CD4-positive, alpha-beta T cell treated with Interleukin-17A for 4 hours (primary cell): ENCODE measurements at regions not wholly inside any gene's neighbourhood (a gene's known extent, or its start where the extent isn't known, plus 50 kb on each side); places are given as distances from the start of the nearest gene placed in this dataset.

Source experiments
- DNase-seq: peaks from one replicate; pipeline ENCODE4 v3.0.0-alpha.2; 2020; ENCODE audit warnings: mixed read lengths

DNA sequence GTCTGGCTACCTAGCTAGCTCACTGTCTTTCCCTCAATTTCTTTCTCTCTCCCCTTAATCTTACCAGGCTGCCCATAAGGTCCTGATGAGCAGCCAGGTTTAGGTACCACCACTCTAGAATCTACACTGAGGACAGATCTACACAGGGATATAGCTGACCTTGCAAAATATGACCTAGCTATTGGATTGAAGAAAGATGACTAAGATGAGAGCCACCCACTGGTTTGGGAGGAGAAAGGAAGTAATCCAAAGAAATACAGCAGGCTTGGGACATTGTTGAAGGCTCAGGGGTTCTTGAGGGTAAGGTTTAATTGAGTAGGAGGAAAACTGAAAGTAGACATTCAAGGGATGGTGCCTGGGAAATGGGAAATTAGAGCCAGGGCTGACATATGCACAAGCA is 142.0 kb upstream of the TMC3 start:
- no peak for DNase-seq

DNA sequence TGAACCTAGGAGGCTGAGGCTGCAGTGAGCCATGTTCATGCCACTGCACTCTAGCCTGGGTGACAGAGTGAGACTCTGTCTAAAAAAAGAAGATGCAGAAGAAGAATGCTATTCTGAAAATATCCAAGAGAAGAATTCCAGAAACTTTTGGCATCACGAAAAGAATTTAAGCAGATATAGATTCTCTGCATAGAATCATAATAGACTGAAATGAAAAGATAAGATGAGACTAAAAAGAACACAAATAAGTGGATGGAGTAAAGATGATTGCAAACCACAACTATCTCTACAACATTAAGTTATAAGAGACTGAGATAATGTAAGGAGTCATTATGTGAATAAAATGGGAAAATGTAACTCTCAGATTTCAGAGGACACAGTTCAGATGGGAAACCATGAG is 140.7 kb upstream of the TMC3 start:
- DNase-seq, result no peak

DNA sequence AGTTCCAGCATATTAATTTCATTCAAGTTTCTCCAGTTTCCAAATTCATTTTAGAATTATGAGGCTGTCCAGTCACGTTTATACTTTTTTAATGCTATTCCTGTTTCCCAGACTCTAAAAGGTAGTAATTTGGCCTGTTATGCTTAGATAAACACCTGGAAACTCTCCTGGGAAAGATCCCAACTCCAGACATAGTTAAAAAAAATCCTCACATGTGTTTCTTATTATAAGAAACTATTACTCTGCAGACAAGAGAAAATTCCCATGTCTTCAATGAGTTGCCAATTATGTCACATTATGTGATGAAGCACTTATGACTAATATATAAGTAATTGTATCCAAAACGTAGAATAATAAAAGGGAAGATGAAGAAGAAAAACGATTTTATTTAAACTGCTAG is 137.1 kb upstream of the TMC3 start:
- no peak for DNase-seq

- DNase-seq, result no peak
These were observed 133.8 kb upstream of the TMC3 start for GRCh38 chr15:81507831-81508230.

- DNase-seq, result no peak
These were observed 132.9 kb upstream of the TMC3 start for GRCh38 chr15:81506936-81507335.

GRCh38 chr15:81506071-81506470 is 132.1 kb upstream of the TMC3 start:
- no peak for DNase-seq

- DNase-seq, result no peak
These were observed 130.3 kb upstream of the TMC3 start for GRCh38 chr15:81504170-81504905.

DNA sequence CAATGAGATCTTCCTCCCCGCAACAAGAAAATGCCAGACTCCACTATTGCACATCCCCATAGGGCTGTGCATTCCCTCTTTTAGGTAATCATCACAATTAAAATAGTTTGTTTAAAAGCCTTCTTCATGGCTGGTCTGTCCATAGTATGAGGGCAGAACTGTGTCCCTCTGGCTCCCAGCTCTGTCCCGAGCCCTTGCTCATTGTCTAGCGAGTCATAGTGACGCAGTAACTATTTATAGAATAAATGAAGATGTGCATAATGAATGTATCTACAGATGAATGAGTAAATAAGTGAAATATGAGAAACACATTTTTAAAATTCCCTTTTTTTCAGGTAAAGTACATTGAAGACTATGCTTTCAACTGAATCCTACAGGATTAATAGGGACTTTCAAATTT is 128.4 kb upstream of the TMC3 start:
- DNase-seq, result no peak

DNA sequence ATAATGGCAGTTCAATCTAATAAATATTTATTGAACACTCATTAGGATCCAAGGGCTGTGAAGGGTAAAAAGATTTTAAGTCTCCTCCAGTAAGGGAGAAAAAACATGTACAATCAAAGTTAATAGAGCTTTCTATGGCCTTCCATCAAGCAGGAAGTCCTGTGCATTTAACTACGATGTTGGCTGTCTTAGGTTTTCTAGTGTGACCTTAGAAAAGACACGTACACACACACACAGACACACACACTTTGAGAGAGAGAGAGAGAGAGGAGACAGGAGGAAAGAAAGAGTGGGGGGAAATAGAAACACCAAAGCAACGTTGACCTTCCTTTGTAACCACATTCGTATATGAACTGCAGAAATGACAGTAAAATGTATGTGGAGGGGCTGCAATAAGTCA is 126.1 kb upstream of the TMC3 start:
- no peak for DNase-seq

DNA sequence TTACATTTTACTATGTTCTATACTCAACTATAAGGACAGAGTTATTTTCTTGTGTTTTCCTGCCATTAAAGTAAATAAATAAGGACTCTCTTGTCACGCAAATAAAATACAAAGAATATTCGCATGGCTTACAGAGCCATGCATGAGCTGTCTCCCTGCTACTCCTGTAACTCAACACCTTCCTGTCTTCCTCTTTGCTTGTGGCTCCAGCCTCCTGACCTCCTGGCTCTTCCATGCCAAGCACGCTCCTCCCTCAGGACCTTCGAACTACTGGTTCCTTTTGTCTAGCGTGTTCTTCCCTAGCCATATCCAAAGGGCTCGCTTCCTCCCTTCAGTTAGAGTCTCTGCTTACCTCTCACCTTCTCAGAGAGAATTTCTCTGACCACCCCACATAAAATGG is 124.3 kb upstream of the TMC3 start:
- DNase-seq, result no peak

DNA sequence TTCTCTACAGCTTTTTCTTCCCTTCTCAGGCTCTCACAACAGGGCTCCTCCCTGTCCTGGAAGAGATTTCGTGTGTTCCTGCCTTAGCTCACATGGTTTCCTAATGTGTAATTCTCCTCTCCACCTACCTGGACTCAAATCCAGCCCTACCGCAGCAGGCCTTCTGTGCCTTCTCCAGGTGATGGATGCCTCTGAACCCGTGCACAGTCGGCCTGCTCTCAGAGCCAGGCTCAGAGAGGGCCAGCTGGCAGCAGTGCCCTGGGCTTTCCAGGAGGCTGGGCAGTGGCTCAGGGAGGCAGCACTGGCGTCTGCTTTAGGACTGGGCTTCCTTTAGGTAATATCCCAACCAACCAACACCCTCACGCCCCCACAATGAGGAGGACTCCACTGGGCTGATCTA is 123.2 kb upstream of the TMC3 start:
- DNase-seq, result no peak

- DNase-seq, result no peak
These were observed 121.9 kb upstream of the TMC3 start for GRCh38 chr15:81495780-81496467.

GRCh38 chr15:81492969-81493645 is 119.1 kb upstream of the TMC3 start:
- DNase-seq, result no peak

GRCh38 chr15:81492331-81492968 is 118.4 kb upstream of the TMC3 start:
- no peak for DNase-seq

DNA sequence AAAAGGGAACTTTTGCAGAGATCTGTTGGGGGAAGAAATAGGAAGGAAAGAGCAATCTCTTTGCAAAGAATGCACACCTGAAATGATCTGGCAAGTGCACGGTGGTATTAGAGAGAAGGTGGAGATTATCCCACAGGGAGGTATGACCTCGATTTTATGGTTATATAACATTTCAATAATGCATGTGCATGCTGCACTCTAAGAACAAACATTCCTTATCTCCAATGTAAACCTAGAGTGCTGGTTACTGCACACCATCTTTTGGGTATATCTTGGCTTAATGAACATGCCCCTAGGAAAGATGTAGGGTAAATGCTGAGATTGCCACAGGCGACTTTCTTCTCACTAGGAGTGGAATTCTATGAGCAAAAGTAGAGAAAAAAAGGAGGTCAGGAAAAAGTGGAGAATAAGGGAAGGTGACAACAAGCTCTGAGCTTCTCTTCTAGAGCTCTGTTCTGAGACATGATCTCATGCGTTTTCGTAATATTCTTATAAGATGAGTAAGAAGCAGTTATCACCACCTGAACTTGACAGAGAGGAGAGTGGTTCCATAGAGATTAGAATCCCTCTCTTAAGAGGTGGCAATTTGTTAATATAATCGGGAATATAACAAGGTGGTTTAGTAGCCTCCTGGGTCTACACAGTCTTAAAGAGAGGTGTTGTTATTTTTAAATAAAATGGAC is 117.5 kb upstream of the TMC3 start:
- no peak for DNase-seq

GRCh38 chr15:81485806-81486205 is 111.8 kb upstream of the TMC3 start:
- DNase-seq, result no peak

- no peak for DNase-seq
These were observed 110.3 kb upstream of the TMC3 start for GRCh38 chr15:81484086-81484955.

DNA sequence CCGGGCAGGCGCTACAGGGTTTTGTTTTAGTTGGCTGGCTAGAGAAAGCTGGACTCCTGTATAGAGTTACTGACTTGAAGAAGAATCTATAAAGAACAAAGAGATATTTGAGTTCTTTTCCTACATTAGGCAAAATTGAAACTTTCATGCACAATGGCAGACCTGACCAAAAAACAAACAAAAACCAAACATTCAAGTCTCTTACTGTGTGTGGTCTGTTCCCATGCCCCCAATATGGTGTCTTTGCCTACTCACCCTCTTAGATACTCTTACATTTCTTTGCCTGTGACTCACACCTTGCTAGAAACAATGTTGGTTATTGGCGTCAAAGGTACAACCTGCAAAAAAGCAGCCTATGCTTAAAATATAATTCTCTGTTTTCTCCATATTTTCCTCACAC is 109.5 kb upstream of the TMC3 start:
- no peak for DNase-seq

DNA sequence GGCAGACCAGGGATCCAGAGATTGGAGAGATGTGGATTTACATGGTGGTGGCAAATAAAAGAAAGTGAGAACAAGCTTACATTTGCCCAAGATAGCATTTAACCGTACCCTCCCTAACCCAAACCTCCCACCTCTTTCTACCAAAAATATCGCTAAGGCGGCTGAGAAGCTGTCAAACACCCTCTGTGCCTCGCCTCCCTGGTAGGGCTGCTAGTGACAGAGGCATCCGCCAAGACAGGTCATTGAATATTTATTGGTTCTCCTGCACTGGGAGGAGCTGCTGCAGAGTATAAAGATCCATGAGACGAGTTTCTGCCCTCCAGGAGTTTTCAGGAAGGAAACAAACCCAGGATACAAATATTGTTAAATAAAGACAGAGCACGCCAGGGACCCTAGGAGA is 107.3 kb upstream of the TMC3 start:
- DNase-seq, result no peak

DNA sequence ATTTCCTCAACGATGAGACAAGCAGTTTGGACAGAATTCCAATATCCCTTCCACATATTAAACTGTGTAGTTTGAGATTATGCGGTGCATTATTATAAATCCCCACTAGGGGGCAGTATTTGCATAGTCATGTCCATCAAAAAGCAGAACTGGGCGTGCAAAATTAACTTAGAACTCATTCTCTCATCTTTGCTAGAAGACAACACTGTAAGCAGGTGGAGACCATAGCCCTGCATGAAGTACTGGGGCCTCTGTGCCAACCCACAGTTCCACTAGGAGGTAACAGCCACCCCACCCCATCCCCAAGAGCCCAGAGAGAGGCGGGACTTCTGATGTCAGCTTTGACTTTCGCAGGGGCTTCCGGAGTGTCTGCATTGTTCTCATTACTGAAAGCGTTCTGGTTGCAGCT is 106.6 kb upstream of the TMC3 start:
- peak; percentile 26 for DNase-seq

- DNase-seq, result no peak
These were observed 104.3 kb upstream of the TMC3 start for GRCh38 chr15:81478354-81478753.

- no peak for DNase-seq
These were observed 101.9 kb upstream of the TMC3 start for GRCh38 chr15:81475926-81476325.
